HL-60 (cell line): ENCODE measurements at regions not wholly inside any gene's neighbourhood (a gene's known extent, or its start where the extent isn't known, plus 50 kb on each side); places are given as distances from the start of the nearest gene placed in this dataset.

Experiments used
- CTCF ChIP-seq: IDR thresholded peaks from one replicate; pipeline ENCODE4 v1.5.1; 2011; ENCODE audit warnings: low read length, control low read depth, inconsistent platforms; ENCODE audit not compliant: insufficient read depth
- GABPA ChIP-seq: IDR thresholded peaks from 2 replicates; pipeline ENCODE4 v1.6.1; 2012; ENCODE audit warnings: low read depth
- POLR2AphosphoS5 ChIP-seq: IDR thresholded peaks from 2 replicates; pipeline ENCODE4 v1.6.1; 2012; ENCODE audit warnings: low read depth
- REST ChIP-seq: IDR thresholded peaks from 2 replicates; pipeline ENCODE4 v1.6.1; 2012; ENCODE audit warnings: low read depth; ENCODE audit not compliant: insufficient replicate concordance

- TF ChIP-seq GABPA (no peak), CTCF (no peak), REST (no peak), POLR2AphosphoS5 (no peak)
Measured at GRCh38 chr2:2826621-2827020, 495.5 kb upstream of the MYT1L start.
